Endothelial cell of umbilical vein (primary cell): ENCODE measurements at regions not wholly inside any gene's neighbourhood (a gene's known extent, or its start where the extent isn't known, plus 50 kb on each side); places are given as distances from the start of the nearest gene placed in this dataset.

ENCODE experiments used
- BruUV-seq: library from RNA; stranded (reverse); fragments of 400-500 nt; replicated peaks from 2 replicates; lab custom pipeline; 2021; lab: Mats Ljungman, UMichigan
- CTCF ChIA-PET: fragments of 300-600, 350-600 bp; sonication (Branson Sonifier 250); formaldehyde crosslinking; loops from one replicate; lab custom pipeline; 2021; ENCODE audit warnings: antibody characterized with exemption, inconsistent platforms; lab: Charles Lee
- POLR2A ChIA-PET: fragments of 300-600, 350-600 bp; sonication (Branson Sonifier 250); formaldehyde crosslinking; loops from one replicate; lab custom pipeline; 2021; ENCODE audit warnings: antibody characterized with exemption, inconsistent platforms; lab: Charles Lee
- DNase-seq: peaks from one replicate; pipeline ENCODE4 v3.0.0-alpha.2; 2011; ENCODE audit warnings: low read depth, low spot score
- FAIRE-seq: peaks from 2 replicates; lab custom pipeline; 2011; peaks lifted over from hg19 to GRCh38; lab: Jason Lieb, UNC
- H2AFZ ChIP-seq: 2 replicates; pipeline ENCODE4 v1.6.0; 2012; ENCODE audit warnings: low read depth, low read length, control low read depth, inconsistent platforms
- H3K27ac ChIP-seq: 2 replicates; pipeline ENCODE4 v1.5.1; 2011; ENCODE audit warnings: low read depth, mild to moderate bottlenecking, control low read depth, low read length, moderate library complexity; ENCODE audit not compliant: insufficient read depth
- H3K27me3 ChIP-seq, 2 experiments: 2 replicates each; pipeline versions ENCODE4 v1.6.0 to v1.6.1; 2011; ENCODE audit warnings: low read length in 2 of 2, mixed read lengths in 1 of 2; ENCODE audit not compliant: control insufficient read depth in 2 of 2, insufficient read depth in 2 of 2
- H3K36me3 ChIP-seq, 2 experiments: 2 replicates in 1 of 2; 3 replicates in 1 of 2; pipeline ENCODE4 v1.5.1; 2011; ENCODE audit warnings: low read length in 2 of 2, mild to moderate bottlenecking in 1 of 2, moderate library complexity in 1 of 2; ENCODE audit not compliant: control insufficient read depth in 2 of 2, insufficient read depth in 2 of 2; ENCODE audit errors: extremely low read depth in 1 of 2
- H3K4me1 ChIP-seq: 3 replicates; pipeline ENCODE4 v1.5.1; 2011; ENCODE audit warnings: mild to moderate bottlenecking, low read length; ENCODE audit not compliant: control insufficient read depth, insufficient read depth; ENCODE audit errors: extremely low read depth
- H3K4me2 ChIP-seq: 2 replicates; pipeline ENCODE4 v1.6.1; 2011; ENCODE audit warnings: low read length, control low read depth, mixed read lengths; ENCODE audit not compliant: insufficient read depth
- H3K4me3 ChIP-seq, 3 experiments: fragments of 200-600 bp in 1 of 3; sonication (generic), shearing (Covaris generic) in 1 of 3; replicated peaks in 1 of 3; 2 replicates each; pipeline ENCODE4 v1.5.1; 2011 to 2016; ENCODE audit warnings: control low read depth in 3 of 3, low read length in 3 of 3, mild to moderate bottlenecking in 2 of 3, inconsistent platforms in 1 of 3, low read depth in 1 of 3, moderate library complexity in 1 of 3; ENCODE audit not compliant: insufficient read depth in 1 of 3
- H3K79me2 ChIP-seq: 2 replicates; pipeline ENCODE4 v1.6.0; 2012; ENCODE audit warnings: low read length, inconsistent platforms; ENCODE audit not compliant: control insufficient read depth, insufficient read depth
- H3K9ac ChIP-seq: replicated peaks from 2 replicates; pipeline ENCODE3; 2011; ENCODE audit warnings: low read length, control low read depth; ENCODE audit not compliant: insufficient read depth; ENCODE audit errors: extremely low read depth
- H3K9me1 ChIP-seq: replicated peaks from 3 replicates; pipeline ENCODE4 v1.6.0; 2011; ENCODE audit warnings: mild to moderate bottlenecking, low read length; ENCODE audit not compliant: control insufficient read depth, insufficient read depth; ENCODE audit errors: extremely low read depth
- H3K9me3 ChIP-seq: replicated peaks from 2 replicates; pipeline ENCODE4 v1.5.1; 2012; ENCODE audit warnings: low read length, inconsistent platforms; ENCODE audit not compliant: control insufficient read depth, insufficient read depth
- H4K20me1 ChIP-seq: replicated peaks from 2 replicates; pipeline ENCODE3; 2011; ENCODE audit warnings: mild to moderate bottlenecking, low read length; ENCODE audit not compliant: control insufficient read depth, insufficient read depth; ENCODE audit errors: extremely low read depth
- EZH2 ChIP-seq: IDR thresholded peaks from 2 replicates; pipeline ENCODE4 v1.6.1; 2012; ENCODE audit warnings: borderline replicate concordance, low read depth, mild to moderate bottlenecking, moderate library complexity, low read length, inconsistent platforms; ENCODE audit not compliant: severe bottlenecking
- FOS ChIP-seq: IDR thresholded peaks from 2 replicates; pipeline ENCODE4 v1.6.1; 2011; ENCODE audit warnings: mild to moderate bottlenecking, low read length, moderate library complexity, borderline replicate concordance; ENCODE audit not compliant: insufficient read depth
- GATA2 ChIP-seq: IDR thresholded peaks from 2 replicates; pipeline ENCODE4 v1.7.0; 2011; ENCODE audit warnings: low read depth, mild to moderate bottlenecking, moderate library complexity, mixed read lengths, low read length; ENCODE audit not compliant: insufficient read length, insufficient read depth
- JUN ChIP-seq: IDR thresholded peaks from 2 replicates; pipeline ENCODE4 v1.6.1; 2011; ENCODE audit warnings: borderline replicate concordance, low read depth; ENCODE audit not compliant: insufficient read length, insufficient read depth
- MYC ChIP-seq: IDR thresholded peaks from one replicate; pipeline ENCODE4 v1.6.1; 2011; ENCODE audit warnings: mild to moderate bottlenecking, low read depth, low read length
- POLR2A ChIP-seq: IDR thresholded peaks from 2 replicates; pipeline ENCODE4 v1.6.1; 2012; ENCODE audit warnings: low read depth, mild to moderate bottlenecking, control low read depth, low read length
- POLR2AphosphoS5 ChIP-seq: IDR thresholded peaks from 2 replicates; pipeline ENCODE4 v1.6.1; 2012; ENCODE audit warnings: low read depth, mild to moderate bottlenecking, control low read depth, low read length, moderate library complexity; ENCODE audit not compliant: insufficient read depth
- dilution Hi-C: fragments of 300-500 bp; cut with MboI; formaldehyde crosslinking; loops from one replicate; pipeline ENCODE4 v1.15.0; 2019; ENCODE audit warnings: low sequenced_read_pairs; ENCODE audit not compliant: extremely low pct_ligation_motif_present
- intact Hi-C: fragments of 100-400 bp; cut with micrococcal nuclease; formaldehyde crosslinking; loops from one replicate; pipeline ENCODE4 v1.10.0; 2022
- TF ChIP-seq, protein P1 (sequence below), 2 donors: IDR thresholded peaks; 1 replicate in 1 of 2; 2 replicates in 1 of 2; pipeline ENCODE4 v1.5.1; 2011; ENCODE audit warnings: low read length in 2 of 2, mild to moderate bottlenecking in 2 of 2, moderate library complexity in 2 of 2, control low read depth in 1 of 2, inconsistent platforms in 1 of 2, low read depth in 1 of 2; ENCODE audit not compliant: insufficient read depth in 1 of 2; ENCODE audit errors: extremely low read depth in 1 of 2
- TF ChIP-seq, protein P2 (sequence below): IDR thresholded peaks from 2 replicates; pipeline ENCODE4 v1.6.1; 2011; ENCODE audit not compliant: insufficient read depth, insufficient read length

DNA sequence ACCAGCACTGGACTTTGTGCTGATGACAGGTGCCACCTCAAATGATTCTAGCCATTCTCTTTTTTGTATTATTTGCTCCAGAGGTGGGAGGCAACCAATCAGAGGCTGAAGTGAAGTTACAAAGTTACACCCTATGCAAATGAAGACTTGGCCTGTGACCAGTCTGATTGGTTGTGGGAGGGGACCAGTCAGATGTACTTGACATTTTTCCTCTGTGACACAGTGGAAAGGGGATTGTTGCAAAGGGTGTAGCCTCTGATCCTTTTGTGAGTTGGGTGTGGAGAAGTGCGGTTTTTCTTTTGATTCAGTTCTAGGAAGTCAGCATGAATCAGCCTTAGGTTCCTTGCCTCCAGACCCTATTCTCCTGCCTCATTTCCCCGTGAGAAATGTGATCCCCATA lies 244.0 kb downstream of the ARL6IP6 start:
- intact Hi-C loops = no loop called here
- no peak overlapping the region for H3K4me2 ChIP-seq
- no peaks in the 10 kb centered on the region for H3K9me3 ChIP-seq
- no TSS peak for BruUV-seq
- CTCF ChIA-PET = no interaction called here
- no peak overlapping the region for H3K9ac ChIP-seq
- H3K27ac ChIP-seq = no peak overlapping the region
- no peaks in the 10 kb centered on the region for H4K20me1 ChIP-seq
- dilution Hi-C loops = no loop called here
- no peaks in the 10 kb centered on the region for H3K36me3 ChIP-seq
- no peaks in the 10 kb centered on the region for H3K4me1 ChIP-seq
- H2AFZ ChIP-seq = no peak overlapping the region
- no peaks in the 10 kb centered on the region for H3K9me1 ChIP-seq
- TF ChIP-seq GATA2 = no peak
- no peak for TF ChIP-seq MYC
- TF ChIP-seq, protein P1, sequence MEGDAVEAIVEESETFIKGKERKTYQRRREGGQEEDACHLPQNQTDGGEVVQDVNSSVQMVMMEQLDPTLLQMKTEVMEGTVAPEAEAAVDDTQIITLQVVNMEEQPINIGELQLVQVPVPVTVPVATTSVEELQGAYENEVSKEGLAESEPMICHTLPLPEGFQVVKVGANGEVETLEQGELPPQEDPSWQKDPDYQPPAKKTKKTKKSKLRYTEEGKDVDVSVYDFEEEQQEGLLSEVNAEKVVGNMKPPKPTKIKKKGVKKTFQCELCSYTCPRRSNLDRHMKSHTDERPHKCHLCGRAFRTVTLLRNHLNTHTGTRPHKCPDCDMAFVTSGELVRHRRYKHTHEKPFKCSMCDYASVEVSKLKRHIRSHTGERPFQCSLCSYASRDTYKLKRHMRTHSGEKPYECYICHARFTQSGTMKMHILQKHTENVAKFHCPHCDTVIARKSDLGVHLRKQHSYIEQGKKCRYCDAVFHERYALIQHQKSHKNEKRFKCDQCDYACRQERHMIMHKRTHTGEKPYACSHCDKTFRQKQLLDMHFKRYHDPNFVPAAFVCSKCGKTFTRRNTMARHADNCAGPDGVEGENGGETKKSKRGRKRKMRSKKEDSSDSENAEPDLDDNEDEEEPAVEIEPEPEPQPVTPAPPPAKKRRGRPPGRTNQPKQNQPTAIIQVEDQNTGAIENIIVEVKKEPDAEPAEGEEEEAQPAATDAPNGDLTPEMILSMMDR (IDR thresholded peaks at IDR 0.05; ENCODE audit: extremely low read depth in 1 of 2, insufficient read depth in 1 of 2, low read depth in 1 of 2, low read length in 2 of 2) = no peak
- TF ChIP-seq POLR2AphosphoS5 = no peak
- no peak for TF ChIP-seq FOS
- no peak for TF ChIP-seq EZH2
- TF ChIP-seq POLR2A = no peak
- TF ChIP-seq, protein P2, sequence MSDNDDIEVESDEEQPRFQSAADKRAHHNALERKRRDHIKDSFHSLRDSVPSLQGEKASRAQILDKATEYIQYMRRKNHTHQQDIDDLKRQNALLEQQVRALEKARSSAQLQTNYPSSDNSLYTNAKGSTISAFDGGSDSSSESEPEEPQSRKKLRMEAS = no peak
- no peak for TF ChIP-seq JUN
- H3K4me3 ChIP-seq = no peak overlapping the region
- no peaks in the 10 kb centered on the region for H3K27me3 ChIP-seq
- DNase-seq (no peak), FAIRE-seq (no peak)
- H3K79me2 ChIP-seq = no peaks in the 10 kb centered on the region
- POLR2A ChIA-PET = no interaction called here
